ENCODE measurements at regions not wholly inside any gene's neighbourhood (a gene's known extent, or its start where the extent isn't known, plus 50 kb on each side); places are given as distances from the start of the nearest gene placed in this dataset.

DNA sequence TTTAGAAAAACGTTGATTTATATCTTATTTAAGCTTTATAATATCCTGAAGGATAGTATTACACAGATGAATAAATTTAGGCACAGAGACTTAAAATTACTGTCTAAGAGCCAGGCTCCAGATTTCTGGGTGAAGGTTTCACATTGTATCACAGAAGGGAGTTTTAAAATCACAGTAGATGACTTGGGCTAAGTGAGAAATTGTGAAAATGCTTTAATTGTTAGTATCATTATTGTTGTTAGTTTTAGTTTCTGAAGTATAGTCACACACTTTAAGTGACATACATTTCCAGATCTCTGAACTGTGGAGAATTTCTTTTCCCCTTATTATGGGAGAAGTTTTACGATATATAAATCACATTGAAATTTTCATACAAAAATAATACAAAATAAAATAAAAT is 83.5 kb downstream of the NDUFS5 start:
- peaks cover 56% of the 10 kb centered on the region for H3K4me1 ChIP-seq (ENCODE audit: insufficient read depth, low read length)
- H3K27me3 ChIP-seq (ENCODE audit: insufficient read depth, low read length), result no peaks in the 10 kb centered on the region
- no peak for DNase-seq (ENCODE audit: insufficient read length, low spot score, missing footprints)
- H3K4me3 ChIP-seq (ENCODE audit: insufficient read depth, low read length), result no peak overlapping the region
- TF ChIP-seq, protein P1, sequence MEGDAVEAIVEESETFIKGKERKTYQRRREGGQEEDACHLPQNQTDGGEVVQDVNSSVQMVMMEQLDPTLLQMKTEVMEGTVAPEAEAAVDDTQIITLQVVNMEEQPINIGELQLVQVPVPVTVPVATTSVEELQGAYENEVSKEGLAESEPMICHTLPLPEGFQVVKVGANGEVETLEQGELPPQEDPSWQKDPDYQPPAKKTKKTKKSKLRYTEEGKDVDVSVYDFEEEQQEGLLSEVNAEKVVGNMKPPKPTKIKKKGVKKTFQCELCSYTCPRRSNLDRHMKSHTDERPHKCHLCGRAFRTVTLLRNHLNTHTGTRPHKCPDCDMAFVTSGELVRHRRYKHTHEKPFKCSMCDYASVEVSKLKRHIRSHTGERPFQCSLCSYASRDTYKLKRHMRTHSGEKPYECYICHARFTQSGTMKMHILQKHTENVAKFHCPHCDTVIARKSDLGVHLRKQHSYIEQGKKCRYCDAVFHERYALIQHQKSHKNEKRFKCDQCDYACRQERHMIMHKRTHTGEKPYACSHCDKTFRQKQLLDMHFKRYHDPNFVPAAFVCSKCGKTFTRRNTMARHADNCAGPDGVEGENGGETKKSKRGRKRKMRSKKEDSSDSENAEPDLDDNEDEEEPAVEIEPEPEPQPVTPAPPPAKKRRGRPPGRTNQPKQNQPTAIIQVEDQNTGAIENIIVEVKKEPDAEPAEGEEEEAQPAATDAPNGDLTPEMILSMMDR (IDR thresholded peaks at IDR 0.05; ENCODE audit: extremely low read depth, low read depth, low read length), result no peak
- H3K4me2 ChIP-seq (ENCODE audit: insufficient read depth, low read length), result no peak overlapping the region
- H3K9me3 ChIP-seq (ENCODE audit: low read depth, low read length), result no peaks in the 10 kb centered on the region
- no peak overlapping the region for H2AFZ ChIP-seq (ENCODE audit: low read length)
- H3K79me2 ChIP-seq (ENCODE audit: insufficient read depth, low read length), result peaks cover 72% of the 10 kb centered on the region
- peaks cover 21% of the 10 kb centered on the region for H4K20me1 ChIP-seq (ENCODE audit: insufficient read depth, low read length)
- no peaks in the 10 kb centered on the region for H3K36me3 ChIP-seq (ENCODE audit: insufficient read depth, low read length)
- H3K27ac ChIP-seq (ENCODE audit: low read depth, low read length), result peak overlapping the region; percentile 96

DNA sequence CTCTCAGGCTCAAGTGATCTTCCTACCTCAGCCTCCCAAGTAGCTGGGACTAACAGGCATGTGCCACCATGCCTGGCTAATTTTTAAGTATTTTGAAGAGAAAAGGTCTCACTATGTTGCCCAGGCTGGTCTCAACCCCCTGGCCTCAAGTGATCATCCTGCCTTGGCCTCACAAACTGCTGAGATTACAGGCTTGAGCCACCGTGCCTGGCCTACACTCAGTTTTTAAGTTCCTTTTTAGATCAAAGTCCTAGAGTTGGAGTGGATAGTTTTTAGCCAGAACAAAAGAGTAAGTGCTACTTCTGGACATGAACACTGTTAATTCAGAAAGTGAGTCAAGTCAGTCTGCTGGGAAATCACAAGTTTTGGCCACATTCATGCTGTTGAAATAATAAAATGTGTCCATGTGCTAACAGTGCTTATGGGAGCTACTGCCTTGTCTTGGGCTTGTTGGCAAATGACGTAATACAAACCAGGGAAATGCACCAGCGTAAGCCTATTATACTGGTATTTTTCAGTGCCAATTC is 84.2 kb downstream of the NDUFS5 start:
- Histone ChIP-seq H3K4me2 (ENCODE audit: insufficient read depth, low read length) (peak overlapping the region; percentile 67), H3K4me1 (ENCODE audit: insufficient read depth, low read length) (peaks cover 63% of the 10 kb centered on the region), H3K27me3 (ENCODE audit: insufficient read depth, low read length) (no peaks in the 10 kb centered on the region), H3K4me3 (ENCODE audit: insufficient read depth, low read length) (no peak overlapping the region), H4K20me1 (ENCODE audit: insufficient read depth, low read length) (peaks cover 27% of the 10 kb centered on the region), H3K79me2 (ENCODE audit: insufficient read depth, low read length) (peaks cover 80% of the 10 kb centered on the region), H3K27ac (ENCODE audit: low read depth, low read length) (peak overlapping the region; percentile 96), H3K9me3 (ENCODE audit: low read depth, low read length) (no peaks in the 10 kb centered on the region), H3K36me3 (ENCODE audit: insufficient read depth, low read length) (no peaks in the 10 kb centered on the region), H2AFZ (ENCODE audit: low read length) (peak overlapping the region; percentile 18)
- TF ChIP-seq, protein P1 (IDR thresholded peaks at IDR 0.05; ENCODE audit: extremely low read depth, low read depth, low read length), result no peak
- DNase-seq (ENCODE audit: insufficient read length, low spot score, missing footprints), result peak; percentile 95

DNA sequence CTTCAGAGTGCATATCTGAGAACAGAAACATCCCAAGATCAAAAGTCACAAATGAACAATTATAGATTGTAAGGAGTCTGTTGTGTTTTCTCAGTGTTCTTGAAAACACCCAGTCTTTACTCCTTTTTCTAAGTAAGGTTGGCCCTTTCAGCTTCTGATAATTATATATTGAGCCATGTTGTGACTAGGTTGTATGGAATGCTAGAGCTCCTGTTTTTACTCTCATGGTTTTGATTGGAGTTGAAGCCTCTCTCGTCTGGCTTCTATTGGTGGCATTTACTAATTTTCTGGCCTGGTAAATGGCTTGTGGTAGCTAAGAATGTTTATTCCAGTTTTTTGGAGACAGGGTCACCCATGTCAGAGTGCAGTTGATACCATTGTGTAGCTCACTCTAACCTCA is 84.7 kb downstream of the NDUFS5 start:
- Histone ChIP-seq H3K4me1 (ENCODE audit: insufficient read depth, low read length) (peaks cover 67% of the 10 kb centered on the region), H4K20me1 (ENCODE audit: insufficient read depth, low read length) (peaks cover 32% of the 10 kb centered on the region), H3K27me3 (ENCODE audit: insufficient read depth, low read length) (no peaks in the 10 kb centered on the region), H3K36me3 (ENCODE audit: insufficient read depth, low read length) (no peaks in the 10 kb centered on the region), H3K4me2 (ENCODE audit: insufficient read depth, low read length) (peak overlapping the region; percentile 67), H3K27ac (ENCODE audit: low read depth, low read length) (peak overlapping the region; percentile 96), H3K4me3 (ENCODE audit: insufficient read depth, low read length) (no peak overlapping the region), H3K9me3 (ENCODE audit: low read depth, low read length) (no peaks in the 10 kb centered on the region), H3K79me2 (ENCODE audit: insufficient read depth, low read length) (peaks cover 83% of the 10 kb centered on the region), H2AFZ (ENCODE audit: low read length) (no peak overlapping the region)
- TF ChIP-seq, protein P1 (IDR thresholded peaks at IDR 0.05; ENCODE audit: extremely low read depth, low read depth, low read length), result no peak
- DNase-seq (ENCODE audit: insufficient read length, low spot score, missing footprints), result peak; percentile 94

DNA sequence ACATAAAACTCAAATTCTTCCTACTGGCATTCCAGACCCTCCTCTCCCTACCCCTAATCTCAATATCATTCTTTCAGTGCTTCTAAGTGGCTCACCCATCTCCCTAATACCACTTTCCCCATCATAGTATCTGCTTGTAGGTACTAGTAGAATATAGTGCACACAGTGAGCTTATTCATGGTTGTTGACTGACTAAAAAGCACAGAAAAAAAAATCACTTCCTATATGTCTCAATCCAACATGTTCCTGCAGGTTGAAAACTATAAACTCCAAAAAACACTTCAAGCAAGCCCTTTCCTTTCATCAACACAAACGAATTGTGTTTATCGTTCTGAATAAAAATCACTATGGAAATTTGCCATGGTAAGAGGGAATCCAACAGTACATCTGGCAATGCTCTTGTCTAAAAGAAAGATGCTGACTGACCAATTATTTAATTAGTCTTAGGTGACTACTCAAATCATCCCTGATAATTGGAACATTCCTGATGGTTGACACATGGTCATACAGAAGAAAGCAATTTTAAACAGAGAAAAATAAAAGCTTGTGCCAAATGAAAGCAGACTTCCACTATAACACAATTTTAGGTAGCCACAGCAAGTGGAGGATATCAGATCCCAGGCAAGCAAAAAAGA is 87.1 kb downstream of the NDUFS5 start:
- peaks cover 60% of the 10 kb centered on the region for H3K4me1 ChIP-seq (ENCODE audit: insufficient read depth, low read length)

More for the DNA sequence above, 87.1 kb downstream of the NDUFS5 start:
- DNase-seq (ENCODE audit: insufficient read length, low spot score, missing footprints), result no peak
- no peaks in the 10 kb centered on the region for H3K9me3 ChIP-seq (ENCODE audit: low read depth, low read length)
- no peaks in the 10 kb centered on the region for H3K36me3 ChIP-seq (ENCODE audit: insufficient read depth, low read length)
- no peak overlapping the region for H3K4me2 ChIP-seq (ENCODE audit: insufficient read depth, low read length)
- no peak overlapping the region for H3K4me3 ChIP-seq (ENCODE audit: insufficient read depth, low read length)
- no peak overlapping the region for H2AFZ ChIP-seq (ENCODE audit: low read length)
- peaks cover 83% of the 10 kb centered on the region for H3K79me2 ChIP-seq (ENCODE audit: insufficient read depth, low read length)
- TF ChIP-seq, protein P1 (IDR thresholded peaks at IDR 0.05; ENCODE audit: extremely low read depth, low read depth, low read length), result no peak
- no peak overlapping the region for H3K27ac ChIP-seq (ENCODE audit: low read depth, low read length)
- H3K27me3 ChIP-seq (ENCODE audit: insufficient read depth, low read length), result no peaks in the 10 kb centered on the region
- peaks cover 43% of the 10 kb centered on the region for H4K20me1 ChIP-seq (ENCODE audit: insufficient read depth, low read length)
